ENCODE measurements at regions not wholly inside any gene's neighbourhood (a gene's known extent, or its start where the extent isn't known, plus 50 kb on each side); places are given as distances from the start of the nearest gene placed in this dataset.

- H3K27ac ChIP-seq: no peak overlapping the region
- no peak overlapping the region for H3K9ac ChIP-seq
- H2AFZ ChIP-seq: no peak overlapping the region
- H3K4me3 ChIP-seq (ENCODE audit: low read depth, low read length): no peak overlapping the region
- no peak for TF ChIP-seq CTCF (IDR thresholded peaks at IDR 0.05)
- H3K9me3 ChIP-seq (ENCODE audit: control insufficient read depth, low read length): no peaks in the 10 kb centered on the region
- no peaks in the 10 kb centered on the region for H3K79me2 ChIP-seq
- no peak overlapping the region for H3K4me2 ChIP-seq (ENCODE audit: low read length)
- H3K4me1 ChIP-seq: no peaks in the 10 kb centered on the region
- no peaks in the 10 kb centered on the region for H3K36me3 ChIP-seq (ENCODE audit: control insufficient read depth, insufficient read depth, low read length)
- no peaks in the 10 kb centered on the region for H3K27me3 ChIP-seq (ENCODE audit: control insufficient read depth, insufficient read depth, low read length)
Measured at GRCh38 chr13:87536499-87536898, 134.7 kb upstream of the SLITRK5 start.

- no peaks in the 10 kb centered on the region for H3K9me3 ChIP-seq (ENCODE audit: control insufficient read depth, low read length)
- H3K4me3 ChIP-seq (ENCODE audit: low read depth, low read length): no peak overlapping the region
- no peaks in the 10 kb centered on the region for H3K36me3 ChIP-seq (ENCODE audit: control insufficient read depth, insufficient read depth, low read length)
- H3K4me1 ChIP-seq: no peaks in the 10 kb centered on the region
- no peaks in the 10 kb centered on the region for H3K27me3 ChIP-seq (ENCODE audit: control insufficient read depth, insufficient read depth, low read length)
- H3K27ac ChIP-seq: no peak overlapping the region
- no peak overlapping the region for H3K9ac ChIP-seq
- H3K79me2 ChIP-seq: no peaks in the 10 kb centered on the region
- peak overlapping the region; percentile 30 for H2AFZ ChIP-seq
- no peak for TF ChIP-seq CTCF (IDR thresholded peaks at IDR 0.05)
- no peak overlapping the region for H3K4me2 ChIP-seq (ENCODE audit: low read length)
Measured at GRCh38 chr13:87536899-87537298, 134.3 kb upstream of the SLITRK5 start.

- Histone ChIP-seq H3K9ac (no peak overlapping the region), H3K79me2 (no peaks in the 10 kb centered on the region), H3K4me2 (ENCODE audit: low read length) (no peak overlapping the region), H3K9me3 (ENCODE audit: control insufficient read depth, low read length) (no peaks in the 10 kb centered on the region), H3K4me1 (no peaks in the 10 kb centered on the region), H2AFZ (no peak overlapping the region), H3K27me3 (ENCODE audit: control insufficient read depth, insufficient read depth, low read length) (no peaks in the 10 kb centered on the region), H3K36me3 (ENCODE audit: control insufficient read depth, insufficient read depth, low read length) (no peaks in the 10 kb centered on the region), H3K27ac (no peak overlapping the region), H3K4me3 (ENCODE audit: low read depth, low read length) (no peak overlapping the region)
- TF ChIP-seq CTCF (IDR thresholded peaks at IDR 0.05): no peak
Measured at GRCh38 chr13:87537951-87538350, 133.2 kb upstream of the SLITRK5 start.

GRCh38 chr13:87538366-87539052 lies 132.7 kb upstream of the SLITRK5 start:
- H3K9me3 ChIP-seq (ENCODE audit: control insufficient read depth, low read length): no peaks in the 10 kb centered on the region
- H2AFZ ChIP-seq: no peak overlapping the region
- H3K4me2 ChIP-seq (ENCODE audit: low read length): no peak overlapping the region
- no peaks in the 10 kb centered on the region for H3K4me1 ChIP-seq
- no peaks in the 10 kb centered on the region for H3K27me3 ChIP-seq (ENCODE audit: control insufficient read depth, insufficient read depth, low read length)
- no peak overlapping the region for H3K9ac ChIP-seq
- no peak overlapping the region for H3K4me3 ChIP-seq (ENCODE audit: low read depth, low read length)
- H3K27ac ChIP-seq: no peak overlapping the region
- no peaks in the 10 kb centered on the region for H3K79me2 ChIP-seq
- no peaks in the 10 kb centered on the region for H3K36me3 ChIP-seq (ENCODE audit: control insufficient read depth, insufficient read depth, low read length)
- no peak for TF ChIP-seq CTCF (IDR thresholded peaks at IDR 0.05)

GRCh38 chr13:87553142-87553541 lies 118.0 kb upstream of the SLITRK5 start:
- no peaks in the 10 kb centered on the region for H3K27me3 ChIP-seq (ENCODE audit: control insufficient read depth, insufficient read depth, low read length)
- no peak overlapping the region for H3K4me2 ChIP-seq (ENCODE audit: low read length)
- no peaks in the 10 kb centered on the region for H3K9me3 ChIP-seq (ENCODE audit: control insufficient read depth, low read length)
- H3K36me3 ChIP-seq (ENCODE audit: control insufficient read depth, insufficient read depth, low read length): no peaks in the 10 kb centered on the region
- no peak overlapping the region for H3K27ac ChIP-seq
- H3K79me2 ChIP-seq: no peaks in the 10 kb centered on the region
- H3K4me3 ChIP-seq (ENCODE audit: low read depth, low read length): no peak overlapping the region
- no peaks in the 10 kb centered on the region for H3K4me1 ChIP-seq
- no peak overlapping the region for H2AFZ ChIP-seq
- no peak overlapping the region for H3K9ac ChIP-seq
- no peak for TF ChIP-seq CTCF (IDR thresholded peaks at IDR 0.05)

Measured in parathyroid adenoma (tissue), 2 donors.